CD4-positive, alpha-beta T cell treated with Interferon gamma for 1 hour (primary cell): ENCODE measurements at regions not wholly inside any gene's neighbourhood (a gene's known extent, or its start where the extent isn't known, plus 50 kb on each side); places are given as distances from the start of the nearest gene placed in this dataset.
"Not testable (repeated sequence)": the region's sequence is repeated elsewhere in the genome, so short reads cannot be mapped to it uniquely, and the experiment has no call there.

Experiments
- DNase-seq: peaks from one replicate; pipeline ENCODE4 v3.0.0-alpha.2; 2020

- no peak for DNase-seq
These were observed 859.0 kb upstream of the AUTS2 start for GRCh38 chr7:68739306-68739705.

DNA sequence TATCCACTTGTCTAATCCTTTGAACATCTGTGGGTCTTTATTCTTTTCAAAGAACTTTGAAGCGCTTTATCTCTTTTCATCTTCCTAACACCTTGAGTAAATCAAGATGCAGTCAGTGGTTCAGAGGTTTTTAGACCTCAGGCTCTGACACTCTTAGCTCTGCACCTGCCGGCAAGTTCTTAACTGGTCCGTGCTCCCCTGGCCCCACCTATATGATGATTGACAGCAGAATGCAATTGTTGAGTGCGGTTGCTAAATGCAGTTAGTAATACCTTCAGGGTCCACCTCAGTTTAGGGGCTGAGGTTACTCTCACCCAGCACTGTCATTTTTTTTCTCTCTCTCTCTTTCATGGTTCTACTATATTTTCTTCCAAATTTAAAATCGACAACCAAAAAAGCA is 854.2 kb upstream of the AUTS2 start:
- DNase-seq, result no peak

DNA sequence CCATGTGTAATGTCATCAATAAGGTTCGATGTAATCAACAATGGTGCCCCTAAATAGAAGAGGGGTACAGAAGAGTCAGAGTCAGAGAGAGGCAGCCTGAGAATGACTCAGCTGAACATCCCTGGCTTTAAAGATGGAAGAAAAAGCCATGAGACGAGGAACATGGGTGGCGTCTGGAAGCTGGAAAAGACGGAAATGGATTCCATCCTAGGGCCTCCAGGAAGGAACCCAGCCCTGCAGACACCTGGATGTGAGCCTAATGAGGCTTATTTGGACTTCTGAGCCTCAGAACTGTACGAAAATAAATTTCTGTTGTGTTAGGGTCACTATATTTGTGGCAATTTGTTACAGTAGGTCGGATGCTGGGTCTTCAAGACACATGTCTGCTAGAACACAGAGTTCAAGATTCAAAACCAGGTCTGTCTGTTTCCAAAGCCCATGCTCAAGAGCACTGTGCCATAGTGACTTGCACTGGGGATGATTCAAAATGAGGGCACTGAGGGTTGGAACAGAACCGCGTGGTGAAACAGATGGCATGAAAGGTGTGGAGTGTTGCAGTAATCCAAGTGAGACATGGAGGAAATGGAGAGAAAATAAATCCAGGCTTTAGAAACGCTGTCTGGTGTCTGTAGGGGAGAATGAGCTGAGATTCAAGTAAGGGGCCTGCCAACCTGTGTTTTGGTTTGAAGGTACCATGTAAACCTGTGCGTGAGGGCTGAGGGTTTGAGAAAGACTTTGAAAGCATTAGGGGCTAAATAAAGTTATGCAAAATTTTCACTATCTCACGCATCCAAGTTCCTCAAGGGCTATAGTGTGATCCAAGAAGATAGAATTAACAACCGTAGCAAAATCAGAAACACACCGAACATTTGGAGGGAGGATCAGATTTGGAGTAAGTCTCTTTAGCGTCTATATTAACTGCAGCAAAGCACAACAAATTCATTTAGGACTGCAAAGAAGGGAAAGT is 849.1 kb upstream of the AUTS2 start:
- no peak for DNase-seq

DNA sequence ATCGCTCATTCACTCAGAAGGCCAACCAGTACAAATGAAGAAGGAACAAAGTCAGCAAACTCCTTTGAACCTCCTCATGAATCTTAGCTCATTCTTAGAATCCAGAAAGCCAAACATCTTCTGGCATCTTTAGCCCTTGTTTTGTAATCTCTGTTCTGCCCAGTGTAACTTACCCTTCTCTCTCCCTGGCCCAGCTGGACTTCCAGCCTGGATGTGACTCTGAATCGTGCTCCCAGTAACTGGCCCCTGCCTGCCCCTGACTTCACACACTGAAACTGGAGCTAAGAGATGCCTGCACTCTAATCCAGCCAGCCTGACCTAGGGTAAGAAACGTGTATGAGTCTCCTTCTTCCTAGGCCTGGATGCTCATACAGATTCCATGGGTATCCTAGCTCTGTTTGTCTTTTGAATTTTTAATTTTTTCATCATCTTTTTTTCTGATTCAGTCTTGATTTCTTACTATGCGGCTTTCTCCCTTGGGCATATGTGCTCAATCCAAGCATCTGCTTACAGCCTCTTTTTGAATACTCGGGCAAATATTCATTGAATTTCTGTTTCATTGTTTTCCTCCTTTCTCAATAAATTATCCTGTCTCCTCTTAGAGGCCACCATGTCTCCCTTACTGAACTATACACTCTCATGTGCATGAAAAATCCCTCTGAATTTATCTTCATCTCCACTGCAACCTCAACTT is 845.6 kb upstream of the AUTS2 start:
- no peak for DNase-seq

DNA sequence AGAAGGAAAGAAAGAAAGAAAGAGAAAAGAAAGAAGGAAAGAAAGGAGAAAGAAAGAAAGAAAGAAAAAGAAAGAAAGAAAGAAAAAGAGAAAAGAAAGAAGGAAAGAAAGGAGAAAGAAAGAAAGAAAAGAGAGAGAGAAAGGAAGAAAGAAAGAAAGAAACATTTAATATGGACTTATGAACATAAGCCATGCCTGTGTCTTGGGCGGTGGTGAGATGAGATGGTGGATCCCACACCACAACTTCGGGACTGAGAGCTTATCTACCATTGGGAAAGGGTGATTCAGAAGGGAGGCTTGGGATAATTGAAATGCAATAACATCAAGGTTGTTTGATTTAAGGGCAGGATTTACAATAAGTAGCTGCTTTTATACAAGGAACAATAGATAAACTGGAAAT is 843.9 kb upstream of the AUTS2 start:
- no peak for DNase-seq

DNA sequence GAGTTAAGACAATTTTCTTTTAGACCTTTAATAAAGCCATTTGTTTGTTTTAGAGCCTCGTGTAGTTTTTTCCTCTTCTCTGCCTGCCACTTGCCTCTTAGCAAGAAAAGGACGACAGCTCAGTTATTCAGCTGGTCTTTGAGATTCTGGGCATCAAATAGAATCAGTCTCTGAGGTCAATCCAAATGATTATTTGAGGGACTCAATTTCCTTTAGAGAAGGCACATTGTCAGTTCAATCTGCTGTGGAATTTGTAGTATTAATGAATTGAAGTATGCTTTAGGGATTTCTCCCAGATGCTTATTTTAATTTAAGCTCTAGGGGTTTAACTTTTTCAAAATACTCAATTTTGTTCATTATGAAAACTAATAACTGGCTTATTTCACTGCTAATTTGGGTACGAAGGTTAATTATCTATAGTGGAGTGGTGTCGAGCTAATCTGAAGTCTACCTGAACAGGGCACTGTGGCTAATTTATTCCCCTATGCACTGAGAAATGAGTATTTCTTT is 841.2 kb upstream of the AUTS2 start:
- no peak for DNase-seq

DNA sequence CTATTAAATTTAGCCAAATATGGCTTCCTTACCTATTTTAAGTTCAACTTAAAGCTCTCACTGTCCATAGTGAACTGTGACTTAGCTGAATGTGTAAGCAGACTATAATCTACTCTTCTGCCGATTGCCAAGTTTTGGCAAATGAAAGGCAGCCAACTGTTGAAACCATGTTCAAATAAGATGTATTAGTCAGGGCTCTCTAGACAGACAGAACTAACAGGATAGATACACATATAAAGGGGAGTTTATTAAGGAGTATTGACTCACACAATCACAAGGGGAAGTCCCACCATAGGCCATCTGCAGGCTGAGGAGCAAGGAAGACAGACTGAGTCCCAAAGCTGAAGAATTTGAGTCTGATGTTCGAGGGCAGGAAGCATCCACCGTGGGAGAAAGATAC is 837.7 kb upstream of the AUTS2 start:
- no peak for DNase-seq

- DNase-seq, result no peak
These were observed 830.8 kb upstream of the AUTS2 start for GRCh38 chr7:68767462-68767861.

- no peak for DNase-seq
These were observed 827.6 kb upstream of the AUTS2 start for GRCh38 chr7:68770649-68771048.

- DNase-seq, result no peak
These were observed 821.9 kb upstream of the AUTS2 start for GRCh38 chr7:68776326-68776725.

DNA sequence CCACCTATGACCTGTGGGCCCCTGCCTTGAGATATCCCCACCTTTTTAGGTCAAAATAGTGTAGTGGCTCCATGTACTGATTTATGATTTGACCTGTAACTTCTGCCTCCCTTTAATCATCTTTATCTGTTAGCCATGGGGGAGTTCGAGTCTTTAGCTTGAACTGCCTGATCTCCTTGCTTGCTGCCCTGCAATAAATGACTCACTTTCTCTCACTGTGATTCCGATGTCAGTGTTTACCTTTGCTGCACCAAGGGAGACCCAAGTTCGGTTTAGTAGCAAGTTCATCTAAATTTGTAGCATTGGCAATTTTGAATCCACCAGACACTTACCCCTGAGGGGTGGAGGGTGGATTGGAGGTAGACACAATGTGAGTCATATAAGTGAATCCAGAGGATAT is 814.6 kb upstream of the AUTS2 start:
- no peak for DNase-seq

DNA sequence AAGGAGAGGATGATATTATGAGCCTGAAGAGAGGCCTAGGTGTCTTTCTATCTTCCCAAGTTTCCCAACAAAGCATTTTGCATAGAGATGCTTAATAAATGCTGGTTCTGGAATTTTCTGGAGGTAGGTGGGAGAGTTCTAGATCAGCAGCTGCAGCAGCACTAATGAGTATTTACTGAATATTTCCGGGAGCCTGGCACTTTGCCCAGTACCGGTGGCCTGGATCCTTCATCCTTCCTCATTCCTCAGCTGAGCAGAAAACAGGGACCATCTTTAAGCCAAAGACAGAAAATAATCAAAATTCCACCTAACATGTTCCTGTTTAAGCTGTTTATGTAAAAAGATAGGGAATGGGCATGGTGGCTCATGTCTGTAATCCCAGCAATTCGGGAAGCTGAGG is 813.2 kb upstream of the AUTS2 start:
- no peak for DNase-seq

DNA sequence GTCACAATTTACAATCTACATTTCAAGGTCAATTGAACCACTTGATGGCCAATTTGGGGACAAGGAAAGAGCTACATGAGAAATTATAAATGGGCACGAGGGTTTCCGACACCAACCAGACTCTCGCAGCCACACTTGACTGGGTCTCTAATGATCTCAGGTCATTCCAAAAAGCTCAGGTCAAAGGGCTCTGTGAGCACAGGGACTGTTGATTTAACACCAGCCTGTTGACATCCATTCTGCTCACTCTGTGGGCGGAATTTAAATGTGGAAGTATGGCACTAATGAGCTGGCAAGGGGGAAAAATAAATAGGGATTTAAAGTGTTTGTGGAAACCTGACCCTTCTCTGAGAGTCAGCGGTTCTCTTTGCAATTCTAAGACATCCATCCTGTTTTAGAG is 810.7 kb upstream of the AUTS2 start:
- no peak for DNase-seq

- not testable (repeated sequence) for DNase-seq
These were observed 809.7 kb upstream of the AUTS2 start for GRCh38 chr7:68788529-68788928.

DNA sequence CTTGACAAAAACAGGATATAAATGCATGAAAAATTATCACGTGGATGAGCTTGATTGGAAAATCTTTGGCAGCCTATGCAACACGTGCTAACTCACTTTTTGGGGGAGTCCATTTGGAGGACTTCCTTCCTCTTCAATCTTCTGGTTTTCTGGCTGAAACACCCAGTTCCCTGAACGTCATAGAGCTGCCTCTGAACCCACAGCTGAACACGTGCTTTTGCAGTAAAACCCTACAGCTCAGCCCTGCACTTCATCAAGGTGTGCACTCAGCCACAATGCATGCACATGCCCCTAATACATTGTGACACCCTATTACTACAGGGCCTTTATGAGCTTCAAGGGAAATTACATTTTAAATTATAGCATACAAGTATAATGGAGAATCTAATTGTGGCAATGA is 808.7 kb upstream of the AUTS2 start:
- no peak for DNase-seq

DNA sequence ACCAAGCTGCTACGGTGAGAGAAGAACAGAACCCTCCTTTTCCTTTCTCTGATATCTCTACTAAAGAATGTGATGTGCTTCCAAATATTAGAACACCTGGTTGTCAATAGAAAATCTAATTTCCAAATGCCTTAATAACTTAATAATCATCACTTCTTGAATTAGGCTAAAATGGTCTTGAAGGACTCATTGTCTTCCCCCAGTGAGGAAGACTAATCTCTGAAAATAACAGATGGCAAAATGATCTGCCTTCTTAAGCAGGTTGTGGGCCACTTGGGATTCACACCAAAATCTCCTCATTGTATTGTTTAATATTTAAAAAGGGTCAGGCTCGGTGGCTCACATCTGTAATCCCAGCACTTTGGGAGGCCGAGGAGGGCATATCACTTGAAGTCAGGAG is 805.9 kb upstream of the AUTS2 start:
- no peak for DNase-seq

DNA sequence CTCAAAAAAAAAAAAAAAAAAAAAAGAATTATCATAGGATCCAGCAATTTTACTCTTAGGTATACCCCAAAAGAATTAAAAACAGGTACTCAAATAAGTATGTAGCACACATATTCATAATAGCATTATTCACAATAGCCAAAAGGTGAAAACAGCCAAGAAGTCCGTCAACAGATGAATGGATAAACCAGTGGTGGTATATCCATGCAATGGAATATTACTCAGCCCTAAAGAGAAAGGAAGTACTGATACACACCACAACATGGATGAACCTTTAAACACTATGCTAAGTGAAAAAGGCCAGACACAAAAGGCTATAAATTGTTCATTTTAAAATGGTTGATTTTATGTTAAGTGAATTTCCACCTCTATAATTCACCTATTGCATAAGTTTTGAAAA is 804.8 kb upstream of the AUTS2 start:
- no peak for DNase-seq

- DNase-seq, result no peak
These were observed 798.0 kb upstream of the AUTS2 start for GRCh38 chr7:68800316-68800715.

DNA sequence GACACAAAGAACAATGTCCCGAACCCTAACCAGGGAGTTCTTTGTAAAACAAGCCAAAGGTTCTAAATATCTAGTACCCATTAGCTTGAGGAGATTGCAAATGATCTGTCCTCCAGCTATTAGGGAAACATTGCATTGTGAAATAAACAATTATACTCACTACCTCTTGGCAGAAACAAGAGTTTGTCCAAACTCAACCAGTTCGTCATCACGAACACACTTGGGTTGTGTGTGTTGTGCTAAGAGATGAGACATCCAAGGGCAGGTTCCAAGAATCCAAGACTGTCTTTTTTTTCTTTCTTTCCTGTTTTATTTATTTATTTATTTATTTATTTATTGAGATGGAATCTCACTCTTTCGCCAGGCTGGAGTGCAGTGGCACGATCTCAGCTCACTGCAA is 793.1 kb upstream of the AUTS2 start:
- DNase-seq, result no peak

- no peak for DNase-seq
These were observed 790.6 kb upstream of the AUTS2 start for GRCh38 chr7:68807666-68808065.

- DNase-seq, result no peak
These were observed 784.7 kb upstream of the AUTS2 start for GRCh38 chr7:68813551-68814080.

GRCh38 chr7:68816491-68816890 is 781.8 kb upstream of the AUTS2 start:
- DNase-seq, result no peak

DNA sequence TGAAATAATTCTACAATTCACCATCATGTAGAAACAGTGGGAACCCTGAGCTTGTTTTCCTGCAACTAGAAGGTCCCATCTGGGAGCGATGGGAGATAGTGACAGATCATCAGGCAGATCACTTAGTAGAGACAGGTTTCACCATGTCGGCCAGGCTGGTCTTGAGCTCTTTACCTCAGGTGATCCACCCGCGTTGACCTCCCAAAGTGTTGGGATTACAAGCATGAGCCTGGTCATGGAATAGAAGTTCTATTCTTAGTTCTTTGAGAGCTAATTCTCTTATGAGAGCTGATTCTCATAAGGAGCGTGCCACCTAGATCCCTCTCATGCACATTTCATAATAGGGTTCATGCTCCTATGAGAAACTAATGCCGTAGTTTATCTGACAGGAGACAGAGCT is 778.0 kb upstream of the AUTS2 start:
- no peak for DNase-seq

GRCh38 chr7:68821846-68822245 is 776.4 kb upstream of the AUTS2 start:
- DNase-seq, result no peak
